Prostate gland (tissue), 2 donors: ENCODE measurements at regions not wholly inside any gene's neighbourhood (a gene's known extent, or its start where the extent isn't known, plus 50 kb on each side); places are given as distances from the start of the nearest gene placed in this dataset.

ENCODE experiments used
- CTCF ChIP-seq, 4 experiments: fragments of 200-600 bp in 2 of 4; fragments of 450-650 bp in 2 of 4; sonication (generic) in 2 of 4; IDR thresholded peaks; 1 replicate in 3 of 4; 2 replicates in 1 of 4; pipeline ENCODE4 v1.5.1; 2016 to 2019; ENCODE audit warnings: antibody characterized with exemption in 4 of 4, mild to moderate bottlenecking in 2 of 4, moderate library complexity in 2 of 4
- POLR2AphosphoS5 ChIP-seq: sonication (generic); formaldehyde crosslinking; IDR thresholded peaks from one replicate; pipeline ENCODE4 v1.6.1; 2017; ENCODE audit warnings: antibody characterized with exemption

DNA sequence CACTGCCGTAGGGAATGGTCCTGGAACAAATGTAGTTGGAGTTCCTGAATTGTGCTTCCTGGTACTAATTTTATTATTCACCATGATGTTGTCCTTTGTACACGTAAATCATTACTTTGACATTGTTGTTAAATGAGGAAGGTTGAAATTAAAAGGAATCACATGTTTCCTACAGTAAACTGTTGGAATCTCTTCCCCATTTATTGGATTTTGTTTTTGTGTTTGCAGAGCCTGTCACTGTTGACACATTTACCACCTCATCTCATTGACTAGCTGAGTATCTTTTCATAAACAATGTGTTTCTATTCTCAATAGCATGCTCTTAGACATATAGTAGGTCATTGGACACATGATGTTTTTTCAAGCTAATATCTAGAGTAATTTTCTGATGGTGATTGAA, 1012.5 kb downstream of the NR2F1-AS1 start:
- TF ChIP-seq CTCF (IDR thresholded peaks at IDR 0.05) = no peak
- no peak for TF ChIP-seq POLR2AphosphoS5
